ENCODE measurements at regions not wholly inside any gene's neighbourhood (a gene's known extent, or its start where the extent isn't known, plus 50 kb on each side); places are given as distances from the start of the nearest gene placed in this dataset.
"Not testable (repeated sequence)": the region's sequence is repeated elsewhere in the genome, so short reads cannot be mapped to it uniquely, and the experiment has no call there.

- Histone ChIP-seq H3K36me3 (ENCODE audit: insufficient read depth, low read length) (no peaks in the 10 kb centered on the region), H3K4me3 (ENCODE audit: low read length) (no peak overlapping the region), H3K9me3 (replicated peaks; ENCODE audit: low read length) (no peaks in the 10 kb centered on the region), H3K27me3 (ENCODE audit: control insufficient read depth, insufficient read depth, low read length) (peaks cover 16% of the 10 kb centered on the region), H3K9ac (ENCODE audit: low read depth, low read length) (no peak overlapping the region), H3K4me2 (ENCODE audit: low read length) (no peak overlapping the region), H3K4me1 (ENCODE audit: control insufficient read depth, insufficient read depth, low read length) (peaks cover 1% of the 10 kb centered on the region)
Observed at GRCh38 chr22:35486116-35486631, 54.5 kb upstream of the RASD2 start.

GRCh38 chr22:35487623-35488022 lies 53.0 kb upstream of the RASD2 start:
- not testable (repeated sequence) for H3K4me3 ChIP-seq (ENCODE audit: low read length); H3K9ac ChIP-seq (ENCODE audit: low read depth, low read length); H3K36me3 ChIP-seq (ENCODE audit: insufficient read depth, low read length); H3K9me3 ChIP-seq (replicated peaks; ENCODE audit: low read length); H3K4me2 ChIP-seq (ENCODE audit: low read length); H3K4me1 ChIP-seq (ENCODE audit: control insufficient read depth, insufficient read depth, low read length)
- peaks cover 18% of the 10 kb centered on the region for H3K27me3 ChIP-seq (ENCODE audit: control insufficient read depth, insufficient read depth, low read length)

DNA sequence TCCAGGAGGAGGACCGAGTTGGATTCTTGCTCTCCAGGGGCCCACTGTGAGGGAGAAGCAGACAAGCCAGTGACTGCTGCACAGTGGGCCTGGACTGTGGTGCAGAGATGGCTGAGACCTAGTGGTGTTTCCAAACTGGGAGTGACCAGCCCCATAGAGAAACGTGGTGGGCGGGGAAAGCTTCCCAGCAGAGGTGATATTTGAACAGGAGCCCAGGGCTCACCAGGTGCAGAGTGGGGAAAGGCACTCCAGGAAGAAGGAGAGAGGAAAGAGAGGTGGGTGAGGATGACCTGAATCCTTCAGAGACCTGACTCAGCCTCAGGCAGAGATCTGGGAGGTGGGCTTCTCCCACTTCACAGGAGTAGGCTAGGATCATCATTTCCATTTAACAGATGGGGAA lies 52.1 kb upstream of the RASD2 start:
- H3K9me3 ChIP-seq (replicated peaks; ENCODE audit: low read length) = no peaks in the 10 kb centered on the region
- peaks cover 24% of the 10 kb centered on the region for H3K27me3 ChIP-seq (ENCODE audit: control insufficient read depth, insufficient read depth, low read length)
- no peak overlapping the region for H3K4me3 ChIP-seq (ENCODE audit: low read length)
- H3K4me2 ChIP-seq (ENCODE audit: low read length) = no peak overlapping the region
- H3K4me1 ChIP-seq (ENCODE audit: control insufficient read depth, insufficient read depth, low read length) = no peaks in the 10 kb centered on the region
- H3K36me3 ChIP-seq (ENCODE audit: insufficient read depth, low read length) = no peaks in the 10 kb centered on the region
- H3K9ac ChIP-seq (ENCODE audit: low read depth, low read length) = no peak overlapping the region

DNA sequence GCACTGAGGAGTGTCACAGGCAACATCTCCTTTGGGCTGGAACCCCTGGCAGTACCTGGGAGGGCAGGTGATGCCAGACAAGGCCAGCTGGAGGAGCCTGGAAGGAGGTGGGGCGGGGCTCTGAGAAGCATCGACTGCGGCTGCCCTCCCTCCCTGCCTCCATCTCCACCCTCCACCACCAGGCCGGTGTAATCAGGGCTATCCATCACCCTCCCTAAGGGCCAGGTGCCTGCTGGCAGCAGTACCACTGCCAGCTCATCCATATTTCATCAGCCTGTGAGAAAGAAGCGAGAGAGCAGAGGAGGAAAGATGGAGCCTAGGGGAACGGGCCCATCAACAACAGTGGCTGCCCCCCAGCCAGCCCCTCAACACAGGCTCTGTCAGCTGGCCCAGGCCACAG lies 51.4 kb upstream of the RASD2 start:
- no peak overlapping the region for H3K4me3 ChIP-seq (ENCODE audit: low read length)

More for the DNA sequence above, 51.4 kb upstream of the RASD2 start:
- Histone ChIP-seq H3K36me3 (ENCODE audit: insufficient read depth, low read length) (no peaks in the 10 kb centered on the region), H3K9ac (ENCODE audit: low read depth, low read length) (no peak overlapping the region), H3K4me2 (ENCODE audit: low read length) (no peak overlapping the region), H3K4me1 (ENCODE audit: control insufficient read depth, insufficient read depth, low read length) (no peaks in the 10 kb centered on the region), H3K9me3 (replicated peaks; ENCODE audit: low read length) (no peaks in the 10 kb centered on the region), H3K27me3 (ENCODE audit: control insufficient read depth, insufficient read depth, low read length) (peaks cover 31% of the 10 kb centered on the region)

Measured in skeletal muscle satellite cell (primary cell).